Fibroblast of lung (primary cell): ENCODE measurements at regions not wholly inside any gene's neighbourhood (a gene's known extent, or its start where the extent isn't known, plus 50 kb on each side); places are given as distances from the start of the nearest gene placed in this dataset.

Source experiments
- DNase-seq, 2 donors: peaks; one replicate each; pipeline versions ENCODE4 v3.0.0 to v3.0.0-alpha.2; 2010; ENCODE audit warnings: low read depth in 2 of 2
- H2AFZ ChIP-seq: 2 replicates; pipeline ENCODE4 v1.5.1; 2012; ENCODE audit warnings: low read length, control low read depth, inconsistent platforms
- H3K27ac ChIP-seq: 2 replicates; pipeline ENCODE4 v1.5.1; 2011; ENCODE audit warnings: low read length, control low read depth; ENCODE audit not compliant: insufficient read depth
- H3K27me3 ChIP-seq: 2 replicates; pipeline ENCODE4 v1.5.1; 2011; ENCODE audit warnings: mild to moderate bottlenecking, low read length; ENCODE audit not compliant: control insufficient read depth, insufficient read depth
- H3K36me3 ChIP-seq: 2 replicates; pipeline ENCODE4 v1.5.1; 2011; ENCODE audit warnings: low read length; ENCODE audit not compliant: control insufficient read depth, insufficient read depth
- H3K4me1 ChIP-seq: 2 replicates; pipeline ENCODE4 v1.5.1; 2011; ENCODE audit warnings: low read length; ENCODE audit not compliant: control insufficient read depth, insufficient read depth; ENCODE audit errors: extremely low read depth
- H3K4me2 ChIP-seq: 2 replicates; pipeline ENCODE4 v1.5.1; 2011; ENCODE audit warnings: low read length, control low read depth; ENCODE audit not compliant: insufficient read depth; ENCODE audit errors: extremely low read depth
- H3K4me3 ChIP-seq, 4 experiments: fragments of 200-600 bp in 1 of 4; sonication (generic) in 1 of 4; replicated peaks in 1 of 4; 2 replicates each; pipeline ENCODE4 v1.5.1; 2011 to 2016; ENCODE audit warnings: low read length in 4 of 4, low read depth in 3 of 4, mild to moderate bottlenecking in 3 of 4, control low read depth in 2 of 4, inconsistent platforms in 1 of 4, mixed read lengths in 1 of 4; ENCODE audit not compliant: insufficient read depth in 1 of 4; ENCODE audit errors: control extremely low read depth in 1 of 4
- H3K79me2 ChIP-seq: 2 replicates; pipeline ENCODE4 v1.5.1; 2012; ENCODE audit warnings: mild to moderate bottlenecking, low read length, inconsistent platforms; ENCODE audit not compliant: control insufficient read depth, insufficient read depth
- H3K9ac ChIP-seq: 2 replicates; pipeline ENCODE4 v1.5.1; 2011; ENCODE audit warnings: mild to moderate bottlenecking, low read length, control low read depth; ENCODE audit not compliant: insufficient read depth
- H3K9me3 ChIP-seq: 2 replicates; pipeline ENCODE4 v1.5.1; 2012; ENCODE audit warnings: low read depth, low read length; ENCODE audit not compliant: control insufficient read depth, insufficient read depth
- H4K20me1 ChIP-seq: 2 replicates; pipeline ENCODE4 v1.5.1; 2011; ENCODE audit warnings: low read length; ENCODE audit not compliant: control insufficient read depth, insufficient read depth; ENCODE audit errors: extremely low read depth
- EZH2 ChIP-seq: IDR thresholded peaks from 2 replicates; pipeline ENCODE4 v1.5.1; 2012; ENCODE audit warnings: low read length, control low read depth, mild to moderate bottlenecking; ENCODE audit errors: missing control alignments
- TF ChIP-seq, protein P1 (sequence below), 2 donors: IDR thresholded peaks in 1 of 2; conservative IDR thresholded peaks in 1 of 2; 1 replicate in 1 of 2; 2 replicates in 1 of 2; pipeline ENCODE4 v1.5.1; 2011 to 2012; ENCODE audit warnings: low read length in 2 of 2, control low read depth in 1 of 2, inconsistent platforms in 1 of 2, low read depth in 1 of 2, mild to moderate bottlenecking in 1 of 2

DNA sequence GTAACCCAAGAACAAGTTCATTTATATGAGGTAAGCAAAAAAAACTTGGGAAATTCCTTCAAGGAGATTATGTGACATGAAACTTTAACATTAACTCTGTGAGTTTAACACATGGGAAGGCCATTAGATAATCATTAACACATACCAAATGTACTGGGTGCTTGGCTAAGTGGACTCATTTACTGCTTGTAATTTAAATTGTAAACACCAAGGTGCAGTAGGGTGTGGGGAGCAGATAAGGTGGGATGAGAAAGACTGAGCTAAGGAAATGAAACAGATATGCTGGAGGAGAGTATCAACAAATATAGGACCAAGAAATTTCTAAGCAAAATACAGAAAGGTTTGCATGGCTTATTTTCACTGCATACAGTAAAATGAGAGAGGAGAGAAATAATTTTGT is 2384.8 kb upstream of the ACO1 start:
- Histone ChIP-seq H3K27ac (no peak overlapping the region), H3K79me2 (no peaks in the 10 kb centered on the region), H3K4me2 (no peak overlapping the region), H3K9me3 (no peaks in the 10 kb centered on the region), H2AFZ (no peak overlapping the region), H3K4me1 (no peaks in the 10 kb centered on the region), H3K36me3 (no peaks in the 10 kb centered on the region), H3K9ac (no peak overlapping the region), H3K4me3 (no peak overlapping the region), H3K27me3 (no peaks in the 10 kb centered on the region), H4K20me1 (no peaks in the 10 kb centered on the region)
- TF ChIP-seq, protein P1, sequence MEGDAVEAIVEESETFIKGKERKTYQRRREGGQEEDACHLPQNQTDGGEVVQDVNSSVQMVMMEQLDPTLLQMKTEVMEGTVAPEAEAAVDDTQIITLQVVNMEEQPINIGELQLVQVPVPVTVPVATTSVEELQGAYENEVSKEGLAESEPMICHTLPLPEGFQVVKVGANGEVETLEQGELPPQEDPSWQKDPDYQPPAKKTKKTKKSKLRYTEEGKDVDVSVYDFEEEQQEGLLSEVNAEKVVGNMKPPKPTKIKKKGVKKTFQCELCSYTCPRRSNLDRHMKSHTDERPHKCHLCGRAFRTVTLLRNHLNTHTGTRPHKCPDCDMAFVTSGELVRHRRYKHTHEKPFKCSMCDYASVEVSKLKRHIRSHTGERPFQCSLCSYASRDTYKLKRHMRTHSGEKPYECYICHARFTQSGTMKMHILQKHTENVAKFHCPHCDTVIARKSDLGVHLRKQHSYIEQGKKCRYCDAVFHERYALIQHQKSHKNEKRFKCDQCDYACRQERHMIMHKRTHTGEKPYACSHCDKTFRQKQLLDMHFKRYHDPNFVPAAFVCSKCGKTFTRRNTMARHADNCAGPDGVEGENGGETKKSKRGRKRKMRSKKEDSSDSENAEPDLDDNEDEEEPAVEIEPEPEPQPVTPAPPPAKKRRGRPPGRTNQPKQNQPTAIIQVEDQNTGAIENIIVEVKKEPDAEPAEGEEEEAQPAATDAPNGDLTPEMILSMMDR (conservative IDR thresholded peaks at IDR 0.05 in 1 of 2, IDR thresholded peaks at IDR 0.05 in 1 of 2; ENCODE audit: low read depth in 1 of 2, low read length in 2 of 2) = no peak
- TF ChIP-seq EZH2 = no peak
- DNase-seq = no peak

DNA sequence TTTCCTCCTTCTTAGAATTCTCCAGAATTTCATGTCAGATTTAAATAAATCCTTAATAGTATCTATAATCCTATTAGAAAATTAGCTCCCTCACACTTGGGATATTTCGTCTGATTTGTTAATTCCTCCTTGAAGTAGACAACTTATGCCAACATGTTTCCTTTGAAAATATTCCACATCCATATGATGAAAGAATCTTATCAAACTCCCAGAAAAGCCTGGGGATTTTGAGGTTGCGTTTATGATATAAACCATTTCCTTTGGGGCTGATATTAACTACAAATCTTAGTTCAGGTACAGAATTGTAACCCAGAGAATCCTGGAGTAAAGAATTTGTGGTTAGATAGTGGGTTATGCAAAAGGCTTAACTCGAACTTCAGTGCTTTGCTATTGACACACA is 2373.8 kb upstream of the ACO1 start:
- no peaks in the 10 kb centered on the region for H3K27me3 ChIP-seq
- H4K20me1 ChIP-seq = no peaks in the 10 kb centered on the region
- no peak overlapping the region for H2AFZ ChIP-seq
- H3K36me3 ChIP-seq = no peaks in the 10 kb centered on the region
- H3K79me2 ChIP-seq = no peaks in the 10 kb centered on the region
- H3K4me1 ChIP-seq = no peaks in the 10 kb centered on the region
- no peak for DNase-seq
- TF ChIP-seq, protein P1 (conservative IDR thresholded peaks at IDR 0.05 in 1 of 2, IDR thresholded peaks at IDR 0.05 in 1 of 2; ENCODE audit: low read depth in 1 of 2, low read length in 2 of 2) = no peak
- no peak for TF ChIP-seq EZH2
- H3K9me3 ChIP-seq = no peaks in the 10 kb centered on the region
- H3K4me2 ChIP-seq = no peak overlapping the region
- no peak overlapping the region for H3K9ac ChIP-seq
- H3K4me3 ChIP-seq = no peak overlapping the region
- no peak overlapping the region for H3K27ac ChIP-seq

DNA sequence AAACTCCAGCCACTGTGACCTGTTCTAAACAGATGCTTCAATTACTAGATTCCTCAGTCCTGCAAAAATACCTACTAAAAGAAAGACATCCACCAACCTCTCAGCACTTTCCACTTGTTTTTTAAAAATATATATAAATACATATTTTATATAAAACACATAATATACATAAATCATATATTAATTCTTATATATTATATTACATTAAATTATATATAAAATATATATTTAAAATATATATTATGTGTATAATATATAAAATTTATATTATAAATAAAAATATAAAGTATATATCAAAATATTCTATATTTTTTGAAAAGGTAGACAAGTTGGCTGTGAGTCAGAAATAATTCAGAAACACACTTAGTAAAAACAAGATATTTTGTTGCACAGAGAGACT is 2371.8 kb upstream of the ACO1 start:
- Histone ChIP-seq H3K79me2 (no peaks in the 10 kb centered on the region), H3K9ac (no peak overlapping the region), H3K9me3 (no peaks in the 10 kb centered on the region), H4K20me1 (no peaks in the 10 kb centered on the region), H3K36me3 (no peaks in the 10 kb centered on the region), H3K4me2 (no peak overlapping the region), H2AFZ (no peak overlapping the region), H3K4me3 (no peak overlapping the region), H3K4me1 (no peaks in the 10 kb centered on the region), H3K27ac (no peak overlapping the region), H3K27me3 (no peaks in the 10 kb centered on the region)
- DNase-seq = no peak
- TF ChIP-seq EZH2 = no peak
- TF ChIP-seq, protein P1 (conservative IDR thresholded peaks at IDR 0.05 in 1 of 2, IDR thresholded peaks at IDR 0.05 in 1 of 2; ENCODE audit: low read depth in 1 of 2, low read length in 2 of 2) = no peak
